HCT116 (cell line): ENCODE measurements at regions not wholly inside any gene's neighbourhood (a gene's known extent, or its start where the extent isn't known, plus 50 kb on each side); places are given as distances from the start of the nearest gene placed in this dataset.

Source experiments
- ATAC-seq: fragments of 200-7000 bp; cut with Tn5 transposase; 2 replicates; pipeline ENCODE4 v1.9.1; 2020; ENCODE audit warnings: mild to moderate bottlenecking, moderate library complexity
- BruUV-seq: library from RNA; stranded (reverse); fragments of 400-500 nt; replicated peaks from 2 replicates; lab custom pipeline; 2021; lab: Mats Ljungman, UMichigan
- CTCF ChIA-PET: fragments of 300-600 bp; sonication (Branson Sonifier 250); formaldehyde crosslinking; loops from one replicate; lab custom pipeline; 2021; ENCODE audit warnings: antibody characterized with exemption; lab: Charles Lee
- POLR2A ChIA-PET: fragments of 300-600, 350-600 bp; sonication (Branson Sonifier 250); formaldehyde crosslinking; loops from one replicate; lab custom pipeline; 2021; ENCODE audit warnings: antibody characterized with exemption; lab: Charles Lee
- RAD21 ChIA-PET, 2 experiments: fragments of 300-600 bp; sonication (Branson Sonifier 250); formaldehyde crosslinking; loops; one replicate each; lab custom pipeline; 2023; ENCODE audit warnings: low total read pairs in 2 of 2; ENCODE audit not compliant: uncharacterized antibody in 2 of 2, unreplicated experiment in 2 of 2, low non-redundant PET in 1 of 2; lab: Charles Lee
- DNase-seq: peaks from one replicate; pipeline ENCODE4 v3.0.0-alpha.2; 2010; ENCODE audit warnings: low read depth, low spot score
- H2AFZ ChIP-seq: fragments of 200-600 bp; shearing (Covaris generic), sonication (generic); 2 replicates; pipeline ENCODE4 v1.6.1; 2017; ENCODE audit warnings: low read depth, mixed run types, mixed read lengths, antibody characterized with exemption, low read length; ENCODE audit not compliant: poor library complexity, severe bottlenecking
- H3K27ac ChIP-seq: 2 replicates; pipeline ENCODE4 v1.5.1; 2012; ENCODE audit warnings: low read depth, low read length
- H3K27me3 ChIP-seq: fragments of 200-600 bp; sonication (generic); 2 replicates; pipeline ENCODE4 v1.6.1; 2016; ENCODE audit warnings: mixed run types, low read length, mixed read lengths; ENCODE audit not compliant: insufficient read depth
- H3K36me3 ChIP-seq, 2 experiments: fragments of 200-500 bp in 1 of 2; fragments of 200-600 bp in 1 of 2; sonication (Bioruptor generic) in 1 of 2; sonication (generic) in 1 of 2; 2 replicates each; pipeline versions ENCODE4 v1.5.1 to v1.6.1; 2014 to 2016; ENCODE audit warnings: low read length in 2 of 2, inconsistent platforms in 1 of 2, mixed read lengths in 1 of 2, mixed run types in 1 of 2; ENCODE audit not compliant: insufficient read depth in 2 of 2, control insufficient read depth in 1 of 2
- H3K4me1 ChIP-seq, 2 experiments: fragments of 200-600 bp in 1 of 2; sonication (generic) in 1 of 2; 2 replicates each; pipeline versions ENCODE4 v1.5.1 to v1.6.1; 2012 to 2017; ENCODE audit warnings: low read length in 2 of 2, inconsistent platforms in 1 of 2, mild to moderate bottlenecking in 1 of 2, mixed read lengths in 1 of 2, mixed run types in 1 of 2, moderate library complexity in 1 of 2; ENCODE audit not compliant: insufficient read depth in 2 of 2, control insufficient read depth in 1 of 2
- H3K4me2 ChIP-seq: fragments of 200-600 bp; sonication (generic); 2 replicates; pipeline ENCODE4 v1.6.1; 2017; ENCODE audit warnings: mixed run types, low read length, mixed read lengths
- H3K4me3 ChIP-seq, 2 experiments: fragments of 200-600 bp in 1 of 2; sonication (generic) in 1 of 2; replicated peaks in 1 of 2; 2 replicates each; pipeline ENCODE4 v1.5.1; 2011 to 2016; ENCODE audit warnings: low read length in 2 of 2, control low read depth in 1 of 2, low read depth in 1 of 2, mild to moderate bottlenecking in 1 of 2, mixed read lengths in 1 of 2, mixed run types in 1 of 2
- H3K79me2 ChIP-seq: fragments of 200-600 bp; sonication (generic); 2 replicates; pipeline ENCODE4 v1.6.1; 2017; ENCODE audit warnings: mild to moderate bottlenecking, mixed run types, low read length, moderate library complexity, mixed read lengths; ENCODE audit not compliant: insufficient read depth
- H3K9ac ChIP-seq: fragments of 200-600 bp; sonication (generic); 2 replicates; pipeline ENCODE4 v1.6.1; 2016; ENCODE audit warnings: low read length, mixed read lengths
- H3K9me2 ChIP-seq: fragments of 200-600 bp; sonication (generic), shearing (Covaris generic); 2 replicates; pipeline ENCODE4 v1.6.1; 2017; ENCODE audit warnings: mixed run types, mild to moderate bottlenecking, moderate library complexity; ENCODE audit not compliant: insufficient read depth
- H3K9me3 ChIP-seq, 2 experiments: fragments of 200-500 bp in 1 of 2; fragments of 200-600 bp in 1 of 2; sonication (Bioruptor generic) in 1 of 2; sonication (generic) in 1 of 2; 2 replicates each; pipeline ENCODE4 v1.6.1; 2014 to 2017; ENCODE audit warnings: low read length in 2 of 2, mixed read lengths in 2 of 2, inconsistent platforms in 1 of 2, low read depth in 1 of 2, mild to moderate bottlenecking in 1 of 2, mixed run types in 1 of 2, moderate library complexity in 1 of 2; ENCODE audit not compliant: control insufficient read depth in 1 of 2, insufficient read depth in 1 of 2
- H4K20me1 ChIP-seq: fragments of 200-600 bp; sonication (generic), shearing (Covaris generic); 2 replicates; pipeline ENCODE4 v1.6.1; 2017; ENCODE audit warnings: mixed run types, mild to moderate bottlenecking, moderate library complexity; ENCODE audit not compliant: insufficient read depth
- ATF3 ChIP-seq: IDR thresholded peaks from 2 replicates; pipeline ENCODE4 v1.6.1; 2012
- CBX3 ChIP-seq: IDR thresholded peaks from 2 replicates; pipeline ENCODE4 v1.6.1; 2012; ENCODE audit warnings: low read depth
- CEBPB ChIP-seq: IDR thresholded peaks from 2 replicates; pipeline ENCODE4 v1.6.1; 2012; ENCODE audit warnings: low read depth
- CTCF ChIP-seq, 3 experiments: fragments of 200-600 bp in 1 of 3; sonication (generic) in 1 of 3; IDR thresholded peaks in 2 of 3; conservative IDR thresholded peaks in 1 of 3; 2 replicates each; pipeline ENCODE4 v1.5.1; 2012 to 2017; ENCODE audit warnings: low read depth in 2 of 3, low read length in 2 of 3, antibody characterized with exemption in 1 of 3, borderline replicate concordance in 1 of 3, control low read depth in 1 of 3, mild to moderate bottlenecking in 1 of 3, mixed read lengths in 1 of 3, mixed run types in 1 of 3, moderate library complexity in 1 of 3; ENCODE audit not compliant: insufficient read depth in 1 of 3
- EGR1 ChIP-seq: IDR thresholded peaks from 2 replicates; pipeline ENCODE4 v1.6.1; 2012; ENCODE audit warnings: low read depth
- ELF1 ChIP-seq: IDR thresholded peaks from 2 replicates; pipeline ENCODE4 v1.6.1; 2012; ENCODE audit warnings: low read depth, borderline replicate concordance
- EZH2 ChIP-seq: fragments of 200-600 bp; sonication (generic); IDR thresholded peaks from 2 replicates; pipeline ENCODE4 v1.6.1; 2017; ENCODE audit warnings: antibody characterized with exemption, mixed run types
- EZH2phosphoT487 ChIP-seq: fragments of 200-600 bp; IDR thresholded peaks from 2 replicates; pipeline ENCODE4 v1.6.1; 2018; ENCODE audit warnings: antibody characterized with exemption, borderline replicate concordance
- FOSL1 ChIP-seq: IDR thresholded peaks from 2 replicates; pipeline ENCODE4 v1.6.1; 2012; ENCODE audit warnings: low read depth
- JUND ChIP-seq: IDR thresholded peaks from 2 replicates; pipeline ENCODE4 v1.6.1; 2012
- POLR2A ChIP-seq: IDR thresholded peaks from 2 replicates; pipeline ENCODE4 v1.7.0; 2011; ENCODE audit warnings: borderline replicate concordance; ENCODE audit not compliant: insufficient read depth, insufficient read length; ENCODE audit errors: extremely low read depth
- POLR2AphosphoS5 ChIP-seq: IDR thresholded peaks from 2 replicates; pipeline ENCODE4 v1.6.1; 2011; ENCODE audit warnings: mild to moderate bottlenecking, low read depth, low read length, moderate library complexity
- RAD21 ChIP-seq: IDR thresholded peaks from 2 replicates; pipeline ENCODE4 v1.6.1; 2012; ENCODE audit warnings: low read depth, mild to moderate bottlenecking
- REST ChIP-seq: IDR thresholded peaks from 2 replicates; pipeline ENCODE4 v1.6.1; 2012; ENCODE audit warnings: low read depth
- SIN3A ChIP-seq: IDR thresholded peaks from 2 replicates; pipeline ENCODE4 v1.6.1; 2012; ENCODE audit warnings: low read depth
- SRF ChIP-seq: IDR thresholded peaks from 2 replicates; pipeline ENCODE4 v1.6.1; 2012; ENCODE audit warnings: low read depth
- TCF7L2 ChIP-seq: IDR thresholded peaks from 2 replicates; pipeline ENCODE4 v1.7.0; 2011; ENCODE audit warnings: borderline replicate concordance, inconsistent platforms; ENCODE audit not compliant: insufficient read depth, insufficient read length; ENCODE audit errors: extremely low read depth
- YY1 ChIP-seq: IDR thresholded peaks from 2 replicates; pipeline ENCODE4 v1.6.1; 2011; ENCODE audit warnings: low read length, low read depth, moderate library complexity, mild to moderate bottlenecking; ENCODE audit not compliant: insufficient replicate concordance; ENCODE audit errors: extremely low read depth
- ZBTB33 ChIP-seq: IDR thresholded peaks from 2 replicates; pipeline ENCODE4 v1.6.1; 2011; ENCODE audit warnings: mild to moderate bottlenecking, low read length, moderate library complexity; ENCODE audit not compliant: insufficient replicate concordance; ENCODE audit errors: extremely low read depth
- ZNF274 ChIP-seq: fragments of 200-500 bp; sonication (Bioruptor generic); IDR thresholded peaks from 2 replicates; pipeline ENCODE4 v1.6.1; 2014; ENCODE audit warnings: mild to moderate bottlenecking, low read depth, low read length, inconsistent platforms
- intact Hi-C: fragments of 100-400 bp; cut with micrococcal nuclease; formaldehyde crosslinking; loops from 2 replicates; pipeline ENCODE4 v1.10.0; 2022

GRCh38 chr3:144282313-144282712 lies 310.7 kb downstream of the DIPK2A start:
- TF ChIP-seq POLR2A, result no peak
- TF ChIP-seq SIN3A, result no peak
- TF ChIP-seq YY1, result no peak
- no peak for TF ChIP-seq CTCF (IDR thresholded peaks at IDR 0.05 in 2 of 3, conservative IDR thresholded peaks at IDR 0.05 in 1 of 3; ENCODE audit: borderline replicate concordance in 1 of 3, insufficient read depth in 1 of 3, low read depth in 2 of 3, low read length in 2 of 3)
- TF ChIP-seq EZH2phosphoT487, result no peak
- no peak for TF ChIP-seq ZBTB33
- no peak for TF ChIP-seq POLR2AphosphoS5
- TF ChIP-seq CEBPB, result no peak
- no peak for TF ChIP-seq ZNF274
- TF ChIP-seq ELF1, result no peak
- TF ChIP-seq RAD21, result no peak
- no peak for TF ChIP-seq CBX3
- TF ChIP-seq ATF3, result no peak
- no peak for TF ChIP-seq SRF
- no peak for TF ChIP-seq JUND
- no peak for TF ChIP-seq FOSL1
- TF ChIP-seq TCF7L2, result no peak
- TF ChIP-seq EZH2, result no peak
- TF ChIP-seq REST, result no peak
- TF ChIP-seq EGR1, result no peak
- TF ChIP-seq, all 23 proteins: peak for 0
- POLR2A ChIA-PET, result no interaction called here
- no peaks in the 10 kb centered on the region for H3K27me3 ChIP-seq
- intact Hi-C loops, result no loop called here
- RAD21 ChIA-PET, result no interaction called here
- ATAC-seq (no peak), DNase-seq (no peak)
- H3K4me3 ChIP-seq, result no peak overlapping the region
- H4K20me1 ChIP-seq, result no peaks in the 10 kb centered on the region
- no peak overlapping the region for H3K27ac ChIP-seq
- H3K4me2 ChIP-seq, result no peak overlapping the region
- no TSS peak for BruUV-seq
- no peaks in the 10 kb centered on the region for H3K79me2 ChIP-seq
- H3K36me3 ChIP-seq, result no peaks in the 10 kb centered on the region
- no peaks in the 10 kb centered on the region for H3K9me2 ChIP-seq
- CTCF ChIA-PET, result no interaction called here
- no peak overlapping the region for H2AFZ ChIP-seq
- H3K4me1 ChIP-seq, result no peaks in the 10 kb centered on the region
- H3K9ac ChIP-seq, result no peak overlapping the region
- no peaks in the 10 kb centered on the region for H3K9me3 ChIP-seq
